Kidney epithelial cell (primary cell): ENCODE measurements at regions not wholly inside any gene's neighbourhood (a gene's known extent, or its start where the extent isn't known, plus 50 kb on each side); places are given as distances from the start of the nearest gene placed in this dataset.
"Not testable (repeated sequence)": the region's sequence is repeated elsewhere in the genome, so short reads cannot be mapped to it uniquely, and the experiment has no call there.

Source experiments
- DNase-seq: peaks from one replicate; pipeline ENCODE4 v3.0.0-alpha.2; 2010; ENCODE audit warnings: low read depth
- H3K27me3 ChIP-seq: 2 replicates; pipeline ENCODE4 v1.6.0; 2011; ENCODE audit warnings: low read length; ENCODE audit not compliant: control insufficient read depth, insufficient read depth
- H3K36me3 ChIP-seq: 2 replicates; pipeline ENCODE4 v1.5.1; 2011; ENCODE audit warnings: low read length; ENCODE audit not compliant: control insufficient read depth, insufficient read depth
- H3K4me3 ChIP-seq: 2 replicates; pipeline ENCODE4 v1.5.1; 2011; ENCODE audit warnings: low read depth, mild to moderate bottlenecking, control low read depth, low read length
- TF ChIP-seq, protein P1 (sequence below): IDR thresholded peaks from 2 replicates; pipeline ENCODE4 v1.5.1; 2011; ENCODE audit warnings: mild to moderate bottlenecking, moderate library complexity, low read length, control low read depth, inconsistent platforms; ENCODE audit not compliant: insufficient read depth, poor library complexity, severe bottlenecking

- TF ChIP-seq, protein P1, sequence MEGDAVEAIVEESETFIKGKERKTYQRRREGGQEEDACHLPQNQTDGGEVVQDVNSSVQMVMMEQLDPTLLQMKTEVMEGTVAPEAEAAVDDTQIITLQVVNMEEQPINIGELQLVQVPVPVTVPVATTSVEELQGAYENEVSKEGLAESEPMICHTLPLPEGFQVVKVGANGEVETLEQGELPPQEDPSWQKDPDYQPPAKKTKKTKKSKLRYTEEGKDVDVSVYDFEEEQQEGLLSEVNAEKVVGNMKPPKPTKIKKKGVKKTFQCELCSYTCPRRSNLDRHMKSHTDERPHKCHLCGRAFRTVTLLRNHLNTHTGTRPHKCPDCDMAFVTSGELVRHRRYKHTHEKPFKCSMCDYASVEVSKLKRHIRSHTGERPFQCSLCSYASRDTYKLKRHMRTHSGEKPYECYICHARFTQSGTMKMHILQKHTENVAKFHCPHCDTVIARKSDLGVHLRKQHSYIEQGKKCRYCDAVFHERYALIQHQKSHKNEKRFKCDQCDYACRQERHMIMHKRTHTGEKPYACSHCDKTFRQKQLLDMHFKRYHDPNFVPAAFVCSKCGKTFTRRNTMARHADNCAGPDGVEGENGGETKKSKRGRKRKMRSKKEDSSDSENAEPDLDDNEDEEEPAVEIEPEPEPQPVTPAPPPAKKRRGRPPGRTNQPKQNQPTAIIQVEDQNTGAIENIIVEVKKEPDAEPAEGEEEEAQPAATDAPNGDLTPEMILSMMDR, result no peak
- DNase-seq, result peak; percentile 78
- Histone ChIP-seq H3K27me3 (no peaks in the 10 kb centered on the region), H3K36me3 (no peaks in the 10 kb centered on the region), H3K4me3 (no peak overlapping the region)
These were observed 237.0 kb upstream of the SEMA3C start for GRCh38 chr7:81155654-81156373.

- H3K4me3 ChIP-seq, result no peak overlapping the region
- H3K36me3 ChIP-seq, result no peaks in the 10 kb centered on the region
- no peak for DNase-seq
- no peaks in the 10 kb centered on the region for H3K27me3 ChIP-seq
- TF ChIP-seq, protein P1, result no peak
These were observed 235.7 kb upstream of the SEMA3C start for GRCh38 chr7:81154565-81154964.

- H3K27me3 ChIP-seq, result not testable (repeated sequence)
These were observed 234.1 kb upstream of the SEMA3C start for GRCh38 chr7:81152925-81153324.

DNA sequence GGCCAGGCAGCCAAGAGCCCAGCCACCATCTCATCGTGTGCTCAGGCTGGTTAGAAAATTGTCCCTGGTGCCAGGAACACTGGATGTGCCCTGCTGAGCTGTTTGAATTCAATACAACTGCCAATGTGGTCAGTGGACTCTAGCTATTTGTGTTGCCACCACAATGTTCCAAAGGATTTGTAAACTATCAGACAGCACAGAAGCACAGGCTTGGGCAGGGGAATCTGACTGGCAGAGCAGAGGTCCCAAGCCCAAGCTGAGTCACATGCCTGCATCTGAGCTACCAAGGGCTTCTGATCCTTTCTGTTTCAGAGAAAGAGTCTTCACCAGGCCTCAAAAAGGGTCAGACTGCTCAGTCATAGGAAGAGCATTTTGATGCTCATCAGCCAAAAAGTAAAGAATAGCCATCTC, 232.1 kb upstream of the SEMA3C start:
- TF ChIP-seq, protein P1, result no peak
- Histone ChIP-seq H3K4me3 (no peak overlapping the region), H3K27me3 (no peaks in the 10 kb centered on the region), H3K36me3 (no peaks in the 10 kb centered on the region)
- no peak for DNase-seq

More at GRCh38 chr7:81152925-81153324, 234.1 kb upstream of the SEMA3C start:
- H3K4me3 ChIP-seq, DNase-seq, H3K36me3 ChIP-seq: not testable (repeated sequence)

- H3K36me3 ChIP-seq, result no peaks in the 10 kb centered on the region
- DNase-seq, result no peak
- H3K27me3 ChIP-seq, result no peaks in the 10 kb centered on the region
- no peak overlapping the region for H3K4me3 ChIP-seq
- TF ChIP-seq, protein P1, result no peak
These were observed 225.0 kb upstream of the SEMA3C start for GRCh38 chr7:81143856-81144255.

DNA sequence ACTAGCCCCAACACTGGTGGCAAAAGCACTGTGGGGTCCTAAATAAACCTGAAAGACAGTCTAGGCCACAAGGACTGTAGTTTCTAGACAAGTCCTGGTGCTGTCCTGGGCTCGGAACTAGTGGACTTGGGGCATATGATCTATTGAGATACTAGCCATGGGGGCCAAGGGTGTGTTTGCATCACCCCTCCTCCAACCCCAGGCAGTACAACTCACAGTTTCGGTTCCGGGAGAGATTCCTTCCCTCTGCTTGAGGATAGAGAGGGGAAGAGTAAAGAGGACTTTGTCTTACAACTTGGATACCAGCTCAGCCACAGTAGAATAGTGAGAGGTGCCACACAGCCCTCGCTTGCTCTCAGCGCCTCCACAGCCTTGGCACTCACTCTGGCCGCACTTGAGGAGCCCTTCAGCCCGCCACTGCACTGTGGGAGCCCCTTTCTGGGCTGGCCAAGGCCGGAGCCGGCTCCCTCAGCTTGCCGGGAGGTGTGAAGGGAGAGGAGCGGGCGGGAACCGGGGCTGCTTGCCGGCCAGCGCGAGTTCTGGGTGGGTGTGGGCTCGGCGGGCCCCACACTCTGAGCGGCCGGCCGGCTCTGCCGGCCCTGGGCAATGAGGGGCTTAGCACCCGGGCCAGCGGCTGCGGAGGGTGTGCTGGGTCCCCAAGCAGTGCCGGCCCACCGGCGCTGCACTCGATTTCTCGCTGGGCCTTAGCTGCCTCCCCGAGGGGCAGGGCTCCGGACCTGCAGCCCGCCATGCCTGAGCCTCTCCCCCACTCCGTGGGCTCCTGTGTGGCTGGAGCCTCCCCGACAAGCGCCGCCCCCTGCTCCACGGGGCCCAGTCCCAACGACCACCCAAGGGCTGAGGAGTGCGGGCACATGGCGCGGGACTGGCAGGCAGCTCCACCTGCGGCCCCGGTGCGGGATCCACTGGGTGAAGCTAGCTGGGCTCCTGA, 222.7 kb upstream of the SEMA3C start:
- not testable (repeated sequence) for H3K4me3 ChIP-seq, DNase-seq

GRCh38 chr7:81140775-81141174, 221.9 kb upstream of the SEMA3C start:
- Histone ChIP-seq H3K36me3 (no peaks in the 10 kb centered on the region), H3K27me3 (no peaks in the 10 kb centered on the region), H3K4me3 (no peak overlapping the region)
- TF ChIP-seq, protein P1, result no peak
- DNase-seq, result no peak

More for the DNA sequence above, 222.7 kb upstream of the SEMA3C start:
- not testable (repeated sequence) for H3K36me3 ChIP-seq, H3K27me3 ChIP-seq
